T-helper 2 cell treated with Interferon-gamma antibody and Interleukin-4, amounts not matched to agents 5 μg/mL and 100 μg/mL, for 36 hours (primary cell): ENCODE measurements at regions not wholly inside any gene's neighbourhood (a gene's known extent, or its start where the extent isn't known, plus 50 kb on each side); places are given as distances from the start of the nearest gene placed in this dataset.

Experiments used
- DNase-seq: peaks from one replicate; pipeline ENCODE4 v3.0.0; 2021; ENCODE audit warnings: low spot score
- H3K27ac Mint-ChIP-seq: one replicate; pipeline ENCODE4 v1.8.0; 2021; ENCODE audit warnings: mild to moderate bottlenecking, mixed read lengths
- H3K27me3 Mint-ChIP-seq: one replicate; pipeline ENCODE4 v1.8.0; 2021; ENCODE audit warnings: low read depth, mixed read lengths
- H3K36me3 Mint-ChIP-seq: one replicate; pipeline ENCODE4 v1.8.0; 2021; ENCODE audit warnings: low read depth, mixed read lengths
- H3K4me1 Mint-ChIP-seq: one replicate; pipeline ENCODE4 v1.8.0; 2021; ENCODE audit warnings: low read depth, mixed read lengths
- H3K4me3 Mint-ChIP-seq: one replicate; pipeline ENCODE4 v1.8.0; 2022; ENCODE audit warnings: mild to moderate bottlenecking, moderate library complexity, mixed read lengths
- H3K9me3 Mint-ChIP-seq: one replicate; pipeline ENCODE4 v1.8.0; 2021; ENCODE audit warnings: mixed read lengths

- Mint-ChIP-seq H3K27me3 (no peaks in the 10 kb centered on the region), H3K4me3 (no peak overlapping the region), H3K9me3 (peaks cover 4% of the 10 kb centered on the region), H3K36me3 (no peaks in the 10 kb centered on the region), H3K4me1 (no peaks in the 10 kb centered on the region), H3K27ac (no peak overlapping the region)
- DNase-seq: no peak
Observed at GRCh38 chr13:37954191-37954590, 84.6 kb upstream of the TRPC4 start.

DNA sequence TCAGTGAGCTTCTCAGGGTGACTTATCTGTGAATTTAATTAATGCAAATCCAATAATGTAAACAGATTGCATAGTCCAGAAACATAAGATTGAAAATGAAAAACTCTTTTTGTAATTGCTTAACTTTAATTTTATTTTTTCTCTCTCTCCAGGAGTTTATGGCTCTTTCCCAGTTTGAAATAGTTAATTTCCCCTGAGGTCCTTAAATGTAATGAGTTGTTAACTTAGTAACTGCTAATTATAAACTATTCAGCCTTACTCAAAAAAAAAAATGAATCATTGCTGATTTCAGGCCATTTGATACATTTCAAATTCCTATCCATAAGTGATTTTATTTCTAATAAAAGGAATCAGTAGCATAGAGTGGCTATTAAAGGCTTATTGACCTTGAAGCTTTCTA lies 84.1 kb upstream of the TRPC4 start:
- H3K4me3 Mint-ChIP-seq: no peak overlapping the region
- no peaks in the 10 kb centered on the region for H3K4me1 Mint-ChIP-seq
- no peak overlapping the region for H3K27ac Mint-ChIP-seq
- H3K36me3 Mint-ChIP-seq: no peaks in the 10 kb centered on the region
- DNase-seq: no peak
- H3K27me3 Mint-ChIP-seq: no peaks in the 10 kb centered on the region
- H3K9me3 Mint-ChIP-seq: peaks cover 7% of the 10 kb centered on the region

DNA sequence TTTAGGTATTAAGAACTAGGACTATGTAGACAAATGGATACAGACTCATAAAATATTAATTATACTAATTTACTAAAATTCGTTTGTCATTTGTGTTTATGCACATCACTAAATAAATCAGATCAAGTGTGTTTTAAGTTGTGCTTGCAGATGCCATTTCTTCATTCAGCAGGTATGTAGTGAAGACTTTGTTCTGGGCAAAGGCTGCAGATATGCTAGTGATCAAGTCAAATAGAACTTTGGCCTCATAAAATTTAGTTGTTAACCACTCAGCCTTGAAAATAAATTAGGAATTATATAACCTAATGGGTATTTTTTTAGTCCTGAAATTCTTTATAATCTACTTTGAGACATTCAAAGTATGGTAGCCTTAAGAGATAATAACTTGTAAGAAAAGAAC lies 80.4 kb upstream of the TRPC4 start:
- Mint-ChIP-seq H3K27me3 (no peaks in the 10 kb centered on the region), H3K27ac (no peak overlapping the region), H3K4me3 (no peak overlapping the region), H3K9me3 (peaks cover 21% of the 10 kb centered on the region), H3K4me1 (no peaks in the 10 kb centered on the region), H3K36me3 (no peaks in the 10 kb centered on the region)
- DNase-seq: no peak

DNA sequence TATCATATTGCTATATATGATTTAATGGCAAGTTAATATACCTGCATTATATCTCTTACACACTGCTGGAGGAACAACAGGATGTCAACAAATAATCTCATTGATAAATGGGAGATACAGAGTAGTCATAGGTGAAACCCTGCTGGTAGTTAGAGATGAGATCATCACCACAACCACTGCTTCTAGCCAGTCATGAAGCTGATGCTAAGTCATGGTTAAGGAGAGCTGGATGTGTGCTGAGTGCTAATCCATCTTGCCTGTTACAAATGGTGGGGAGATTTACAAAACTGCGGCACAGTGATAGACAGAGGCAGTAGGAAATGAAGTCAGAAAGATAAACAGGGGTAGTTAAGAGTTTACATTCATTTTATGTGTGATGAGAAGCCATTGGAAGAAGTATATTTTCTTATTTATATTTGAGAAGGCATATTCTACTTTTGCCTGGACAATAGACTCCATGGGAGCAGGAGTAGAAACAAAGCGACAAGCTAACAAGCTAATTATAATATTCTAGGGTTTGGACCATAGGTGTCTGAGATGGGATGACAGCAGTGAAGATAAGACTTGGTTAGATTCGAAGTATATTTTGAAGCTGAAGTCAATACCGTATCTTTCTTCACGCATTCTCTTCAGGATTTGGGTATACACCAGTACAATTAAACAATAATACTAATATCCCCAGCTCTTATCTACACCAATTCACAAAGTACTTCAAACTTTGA lies 78.0 kb upstream of the TRPC4 start:
- Mint-ChIP-seq H3K4me3 (no peak overlapping the region), H3K36me3 (no peaks in the 10 kb centered on the region), H3K27ac (no peak overlapping the region), H3K9me3 (peaks cover 21% of the 10 kb centered on the region), H3K27me3 (no peaks in the 10 kb centered on the region), H3K4me1 (no peaks in the 10 kb centered on the region)
- no peak for DNase-seq

DNA sequence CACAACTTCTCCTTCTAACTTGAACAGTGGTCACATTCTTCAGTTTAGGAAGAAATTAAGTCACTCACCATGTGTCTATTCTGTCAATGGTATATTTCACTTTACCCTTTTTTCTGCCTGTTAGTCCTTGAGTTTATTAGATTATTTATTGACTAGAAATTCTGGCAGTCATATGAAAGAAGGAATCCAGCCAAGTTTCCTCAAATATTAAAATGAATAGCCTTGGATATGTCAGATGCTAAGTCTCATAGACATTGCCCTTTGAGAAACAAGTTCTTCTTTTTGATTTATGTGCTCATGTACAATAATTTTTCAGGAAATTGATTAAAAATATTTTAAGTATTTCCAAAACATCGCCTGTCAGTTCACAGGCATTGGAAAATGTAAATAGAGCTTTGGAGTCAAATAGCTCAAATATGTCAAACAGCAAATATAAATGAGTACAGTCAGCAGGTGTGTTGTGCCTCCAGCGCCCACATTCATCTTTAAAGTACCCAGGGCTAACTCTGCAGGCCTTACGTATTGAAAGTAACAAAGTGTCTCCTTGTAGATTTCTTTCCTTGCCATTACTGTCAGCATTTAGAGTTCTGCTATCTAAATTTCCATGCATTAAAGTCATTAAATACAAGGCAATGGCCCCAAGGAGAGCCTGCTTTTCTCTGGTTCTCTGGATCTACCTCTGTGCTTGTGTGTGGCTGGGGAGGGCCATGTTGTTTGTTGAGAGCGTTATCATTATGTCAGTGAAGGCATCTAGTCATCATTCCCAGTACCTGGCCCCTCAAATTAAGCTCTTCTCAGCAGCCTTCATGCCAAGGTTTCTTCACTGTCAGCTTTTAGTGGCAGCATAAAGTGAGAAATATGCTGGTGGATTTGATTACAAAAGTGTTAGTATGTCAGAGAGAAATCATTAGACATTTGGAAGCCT lies 76.3 kb upstream of the TRPC4 start:
- Mint-ChIP-seq H3K27ac (no peak overlapping the region), H3K36me3 (no peaks in the 10 kb centered on the region), H3K4me1 (no peaks in the 10 kb centered on the region), H3K9me3 (peaks cover 21% of the 10 kb centered on the region), H3K4me3 (no peak overlapping the region), H3K27me3 (no peaks in the 10 kb centered on the region)
- DNase-seq: no peak

- H3K4me3 Mint-ChIP-seq: no peak overlapping the region
- peaks cover 22% of the 10 kb centered on the region for H3K9me3 Mint-ChIP-seq
- H3K4me1 Mint-ChIP-seq: no peaks in the 10 kb centered on the region
- no peaks in the 10 kb centered on the region for H3K36me3 Mint-ChIP-seq
- H3K27me3 Mint-ChIP-seq: no peaks in the 10 kb centered on the region
- no peak overlapping the region for H3K27ac Mint-ChIP-seq
- no peak for DNase-seq
Observed at GRCh38 chr13:37944869-37945442, 75.4 kb upstream of the TRPC4 start.

DNA sequence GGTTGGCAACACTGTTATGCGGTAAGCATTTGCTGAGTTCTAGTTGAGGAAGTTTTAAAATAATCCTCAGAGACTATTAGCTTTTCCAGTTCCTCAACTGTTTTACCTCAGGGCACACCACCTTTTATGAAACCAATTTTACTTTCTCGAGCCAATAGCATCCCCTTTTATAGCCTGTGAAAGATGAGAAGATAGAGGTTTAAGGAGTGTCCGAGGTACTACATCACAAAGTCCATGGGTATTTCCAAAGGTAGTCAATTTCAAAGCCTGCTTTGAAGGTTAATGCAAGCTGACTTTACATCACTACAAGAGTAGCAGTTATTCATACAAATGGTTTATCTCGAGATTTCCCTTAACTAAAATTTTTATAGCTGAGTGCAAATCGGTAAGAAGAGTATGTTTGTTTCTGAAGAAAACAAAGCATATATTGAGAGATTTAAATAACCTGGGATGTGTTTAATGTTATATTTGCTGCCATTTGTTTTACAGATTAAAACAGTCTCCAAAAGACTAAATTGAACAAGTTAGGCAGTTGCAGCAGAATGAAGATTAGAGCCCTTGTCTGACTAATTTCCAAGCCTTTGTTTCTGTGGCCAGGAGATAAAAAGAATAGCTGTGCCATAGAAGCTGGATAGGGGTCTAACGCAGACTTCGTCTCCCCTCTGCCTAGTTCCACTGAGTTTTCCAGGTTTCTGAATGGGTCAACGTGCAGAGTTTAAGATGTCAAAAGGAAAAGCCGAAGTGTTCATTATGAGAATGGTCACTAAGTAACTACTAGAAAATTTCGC lies 74.7 kb upstream of the TRPC4 start:
- no peaks in the 10 kb centered on the region for H3K27me3 Mint-ChIP-seq
- H3K27ac Mint-ChIP-seq: no peak overlapping the region
- no peak overlapping the region for H3K4me3 Mint-ChIP-seq
- no peaks in the 10 kb centered on the region for H3K36me3 Mint-ChIP-seq
- H3K9me3 Mint-ChIP-seq: peaks cover 22% of the 10 kb centered on the region
- H3K4me1 Mint-ChIP-seq: no peaks in the 10 kb centered on the region
- no peak for DNase-seq

DNA sequence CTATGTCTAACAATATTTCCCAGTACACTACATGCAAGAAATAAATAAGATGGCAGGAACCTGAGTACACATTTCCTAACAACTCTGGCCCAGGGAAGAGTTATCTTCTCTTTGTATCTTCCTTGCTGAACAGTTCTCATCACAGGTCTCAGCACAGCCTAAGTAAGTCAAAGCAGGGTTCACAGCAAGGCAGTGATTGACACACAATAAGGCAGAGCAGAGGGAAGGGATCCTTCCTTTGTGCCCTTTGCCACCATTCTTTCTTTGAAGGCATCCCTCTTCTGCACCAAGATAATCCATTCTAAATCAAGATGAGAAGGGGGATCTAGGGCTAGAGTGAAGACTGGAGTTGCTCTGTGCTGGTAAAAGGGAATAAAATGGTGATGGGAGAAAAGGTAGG lies 73.4 kb upstream of the TRPC4 start:
- no peak overlapping the region for H3K4me3 Mint-ChIP-seq
- peaks cover 13% of the 10 kb centered on the region for H3K9me3 Mint-ChIP-seq
- H3K27ac Mint-ChIP-seq: no peak overlapping the region
- H3K27me3 Mint-ChIP-seq: no peaks in the 10 kb centered on the region
- no peaks in the 10 kb centered on the region for H3K4me1 Mint-ChIP-seq
- no peak for DNase-seq
- H3K36me3 Mint-ChIP-seq: no peaks in the 10 kb centered on the region

DNA sequence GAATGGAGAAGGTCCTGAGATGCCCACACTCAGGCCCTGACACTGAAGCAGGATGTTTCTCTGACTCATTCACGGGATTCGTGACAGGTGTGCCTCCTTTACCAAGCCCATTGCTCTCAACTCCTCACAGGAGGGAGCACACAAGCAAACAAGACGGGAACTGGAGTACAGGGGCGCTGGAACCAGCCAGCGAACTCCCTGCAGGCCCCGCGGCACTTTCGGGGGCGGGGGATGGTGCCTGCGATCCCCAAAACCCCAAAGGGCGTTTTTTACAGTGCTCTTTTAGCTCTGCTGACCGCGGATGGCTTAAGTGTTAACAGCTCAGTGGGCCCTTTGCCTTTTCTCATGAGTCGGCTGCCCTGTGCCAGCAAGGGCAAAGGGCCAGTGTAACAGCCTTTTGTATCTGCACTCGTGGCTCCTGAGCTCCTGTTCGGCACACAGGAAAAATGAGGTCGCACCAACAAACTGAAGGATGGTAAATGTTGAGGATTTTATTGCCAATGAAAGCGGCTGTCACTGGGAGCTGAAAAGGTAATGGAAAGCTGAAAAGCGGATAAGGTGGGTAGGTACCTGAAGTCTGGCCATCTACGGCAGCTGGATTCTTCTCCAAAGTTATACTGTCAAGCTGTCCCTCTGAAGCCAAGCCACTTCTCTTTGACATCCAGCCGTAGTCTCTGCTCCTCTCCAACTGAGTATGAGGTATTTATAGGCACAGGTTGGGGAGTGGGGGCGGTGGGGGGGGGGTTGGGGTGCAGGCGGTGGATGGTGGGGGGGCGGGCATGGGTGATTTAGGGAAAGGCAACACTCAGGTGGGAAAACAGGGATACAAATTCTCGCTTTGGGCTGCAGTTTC lies 65.0 kb upstream of the TRPC4 start:
- Mint-ChIP-seq H3K4me3 (no peak overlapping the region), H3K9me3 (peaks cover 5% of the 10 kb centered on the region), H3K4me1 (no peaks in the 10 kb centered on the region), H3K27ac (no peak overlapping the region), H3K27me3 (no peaks in the 10 kb centered on the region), H3K36me3 (no peaks in the 10 kb centered on the region)
- no peak for DNase-seq

GRCh38 chr13:37929308-37929707 lies 59.7 kb upstream of the TRPC4 start:
- H3K36me3 Mint-ChIP-seq: no peaks in the 10 kb centered on the region
- no peak overlapping the region for H3K27ac Mint-ChIP-seq
- H3K9me3 Mint-ChIP-seq: peaks cover 5% of the 10 kb centered on the region
- no peak for DNase-seq
- no peaks in the 10 kb centered on the region for H3K4me1 Mint-ChIP-seq
- H3K27me3 Mint-ChIP-seq: no peaks in the 10 kb centered on the region
- H3K4me3 Mint-ChIP-seq: no peak overlapping the region

- H3K4me3 Mint-ChIP-seq: no peak overlapping the region
- H3K4me1 Mint-ChIP-seq: no peaks in the 10 kb centered on the region
- no peak overlapping the region for H3K27ac Mint-ChIP-seq
- no peaks in the 10 kb centered on the region for H3K27me3 Mint-ChIP-seq
- DNase-seq: no peak
- H3K36me3 Mint-ChIP-seq: no peaks in the 10 kb centered on the region
- H3K9me3 Mint-ChIP-seq: no peaks in the 10 kb centered on the region
Observed at GRCh38 chr13:37927561-37927960, 58.0 kb upstream of the TRPC4 start.

DNA sequence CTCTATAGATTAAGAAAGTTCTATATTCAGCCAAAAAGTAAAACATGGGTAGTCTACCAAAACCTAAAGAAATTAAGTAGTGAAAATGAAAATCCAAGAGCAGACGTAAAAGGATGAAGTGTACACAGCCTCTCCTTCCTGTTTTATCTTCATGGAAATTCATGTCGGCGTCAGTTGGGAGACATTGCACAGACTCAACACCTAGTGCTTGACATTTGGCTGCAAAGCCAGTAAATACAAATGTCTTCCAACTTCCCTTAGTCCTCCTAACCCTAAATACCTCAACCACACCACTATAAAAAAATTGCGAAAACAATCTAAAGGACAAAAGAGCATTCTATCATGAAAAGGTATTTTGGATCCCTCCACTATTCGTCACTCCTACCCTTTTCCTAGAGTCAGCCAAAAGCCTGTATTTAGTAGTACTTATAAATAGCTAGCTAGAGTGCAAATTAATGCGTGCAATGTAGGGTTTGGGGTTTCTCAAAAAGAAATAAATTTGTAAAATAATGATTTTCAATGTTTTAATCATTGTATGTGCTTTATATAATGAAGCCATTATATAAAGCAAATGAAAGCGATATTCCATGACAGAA lies 56.4 kb upstream of the TRPC4 start:
- no peak overlapping the region for H3K27ac Mint-ChIP-seq
- no peak overlapping the region for H3K4me3 Mint-ChIP-seq
- no peak for DNase-seq
- H3K27me3 Mint-ChIP-seq: no peaks in the 10 kb centered on the region
- no peaks in the 10 kb centered on the region for H3K9me3 Mint-ChIP-seq
- H3K36me3 Mint-ChIP-seq: no peaks in the 10 kb centered on the region
- no peaks in the 10 kb centered on the region for H3K4me1 Mint-ChIP-seq

GRCh38 chr13:37923236-37923635 lies 53.7 kb upstream of the TRPC4 start:
- no peak for DNase-seq
- Mint-ChIP-seq H3K4me1 (no peaks in the 10 kb centered on the region), H3K9me3 (no peaks in the 10 kb centered on the region), H3K27me3 (no peaks in the 10 kb centered on the region), H3K36me3 (no peaks in the 10 kb centered on the region), H3K4me3 (no peak overlapping the region), H3K27ac (no peak overlapping the region)
